ENCODE measurements at regions not wholly inside any gene's neighbourhood (a gene's known extent, or its start where the extent isn't known, plus 50 kb on each side); places are given as distances from the start of the nearest gene placed in this dataset.

- H3K4me3 ChIP-seq (ENCODE audit: insufficient read depth, low read depth, low read length), result no peak overlapping the region
- no peak overlapping the region for H3K4me2 ChIP-seq (ENCODE audit: low read depth, low read length)
- no peaks in the 10 kb centered on the region for H4K20me1 ChIP-seq (ENCODE audit: insufficient read depth, low read length)
- no peaks in the 10 kb centered on the region for H3K27me3 ChIP-seq (ENCODE audit: control insufficient read depth, insufficient read depth, low read length)
- H3K4ac ChIP-seq (ENCODE audit: low read depth, low read length), result no peak overlapping the region
- no peak overlapping the region for H2AK5ac ChIP-seq (ENCODE audit: low read depth, low read length)
- no peak for DNase-seq
- no peak overlapping the region for H2BK20ac ChIP-seq (ENCODE audit: low read depth, low read length)
- no peaks in the 10 kb centered on the region for H3K9me1 ChIP-seq (ENCODE audit: insufficient read depth, low read length)
- H4K91ac ChIP-seq (ENCODE audit: insufficient read depth, low read depth, low read length), result no peak overlapping the region
- no peaks in the 10 kb centered on the region for H3K79me1 ChIP-seq (ENCODE audit: low read depth in 1 of 2, low read length in 2 of 2)
- BruUV-seq (replicated peaks), result no TSS peak
- ATAC-seq (ENCODE audit: low read depth), result no peak
- H2BK5ac ChIP-seq (ENCODE audit: low read depth, low read length, poor library complexity, severe bottlenecking), result no peak overlapping the region
- H3K14ac ChIP-seq (replicated peaks; ENCODE audit: low read depth, low read length), result no peak overlapping the region
- TF ChIP-seq BHLHE40 (IDR thresholded peaks at IDR 0.05; ENCODE audit: low read depth, low read length) (no peak), POLR2A (IDR thresholded peaks at IDR 0.05; ENCODE audit: low read depth, low read length) (no peak), MAZ (IDR thresholded peaks at IDR 0.05; ENCODE audit: borderline replicate concordance, low read depth, low read length) (no peak), CTCF (conservative IDR thresholded peaks at IDR 0.05; ENCODE audit: low read depth, low read length) (no peak), RCOR1 (IDR thresholded peaks at IDR 0.05; ENCODE audit: insufficient replicate concordance, low read length) (no peak)
- POLR2A ChIA-PET (ENCODE audit: unreplicated experiment), result no interaction called here
- H3K9me3 ChIP-seq (ENCODE audit: control insufficient read depth, insufficient read depth, low read length), result no peaks in the 10 kb centered on the region
- in situ Hi-C loops (cut with MboI; ENCODE audit: low sequenced_read_pairs) (no loop called here), dilution Hi-C loops (cut with HindIII; ENCODE audit: low sequenced_read_pairs, unreplicated experiment) (no loop called here), intact Hi-C loops (cut with micrococcal nuclease) (no loop called here)
- no peak overlapping the region for H3K18ac ChIP-seq (ENCODE audit: low read depth, low read length)
- CTCF ChIA-PET, result no interaction called here
- no peak overlapping the region for H2AFZ ChIP-seq (replicated peaks; ENCODE audit: low read length, poor library complexity)
- no peak overlapping the region for H2BK15ac ChIP-seq (ENCODE audit: low read depth, low read length)
- WGBS, 2 experiments (ENCODE audit: extremely low coverage in 2 of 2, insufficient read length in 1 of 2), result no CpG with 5 or more reads among the region's 1 CpG
- H3K4me1 ChIP-seq (ENCODE audit: control insufficient read depth, insufficient read depth, low read length), result no peaks in the 10 kb centered on the region
- H4K5ac ChIP-seq (ENCODE audit: low read depth, low read length), result no peak overlapping the region
- H2AK9ac ChIP-seq (replicated peaks; ENCODE audit: low read depth, low read length, poor library complexity), result no peak overlapping the region
- no peak overlapping the region for H4K8ac ChIP-seq (ENCODE audit: low read depth in 2 of 2, low read length in 2 of 2)
- H3K23ac ChIP-seq (ENCODE audit: low read depth, low read length), result no peak overlapping the region
- H3K36me3 ChIP-seq (ENCODE audit: control insufficient read depth, insufficient read depth, low read length), result no peaks in the 10 kb centered on the region
- no peak overlapping the region for H2BK120ac ChIP-seq (ENCODE audit: low read depth, low read length)
- H3K9ac ChIP-seq (ENCODE audit: low read depth, low read length), result no peak overlapping the region
- H3K27ac ChIP-seq (ENCODE audit: insufficient read depth, low read length), result no peak overlapping the region
- no peak overlapping the region for H3K56ac ChIP-seq (ENCODE audit: extremely low read depth, insufficient read depth, low read length)
Measured at GRCh38 chr5:136620621-136621020, 255.3 kb upstream of the TRPC7 start.

All from IMR-90 (cell line).